ENCODE measurements at regions not wholly inside any gene's neighbourhood (a gene's known extent, or its start where the extent isn't known, plus 50 kb on each side); places are given as distances from the start of the nearest gene placed in this dataset.

DNA sequence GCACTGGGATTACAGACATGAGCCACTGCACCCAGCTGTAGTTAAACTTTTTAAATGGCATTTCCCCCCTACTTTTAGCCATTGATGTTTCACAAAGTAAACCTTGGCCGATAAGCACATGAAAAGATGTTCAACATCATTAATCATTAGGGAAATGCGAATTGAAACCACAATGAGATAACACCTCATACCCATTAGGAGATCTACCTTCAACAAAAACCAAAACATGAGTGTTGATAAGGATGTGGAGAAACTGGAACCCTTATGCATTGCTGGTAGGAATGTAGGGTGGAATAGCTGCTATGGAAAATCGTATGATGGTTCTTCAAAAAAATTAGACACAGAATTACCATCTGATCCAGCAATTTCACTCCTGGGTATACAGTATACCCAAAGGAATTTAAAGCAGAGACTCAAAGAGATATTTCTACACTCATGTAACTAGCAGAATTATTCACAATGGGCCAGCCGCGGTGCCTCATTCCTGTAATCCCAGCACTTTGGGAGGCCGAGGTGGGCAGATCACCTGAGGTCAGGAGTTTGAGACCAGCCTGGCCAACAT is 286.5 kb upstream of the JARID2 start:
- H3K79me2 ChIP-seq (ENCODE audit: insufficient read depth, low read length): no peaks in the 10 kb centered on the region
- intact Hi-C loops (cut with micrococcal nuclease): no loop called here
- POLR2A ChIA-PET: no interaction called here
- H3K27me3 ChIP-seq (ENCODE audit: insufficient read depth, low read length): no peaks in the 10 kb centered on the region
- no peaks in the 10 kb centered on the region for H4K20me1 ChIP-seq (ENCODE audit: insufficient read depth)
- no peak overlapping the region for H3K27ac ChIP-seq (ENCODE audit: low read depth, low read length)
- RAD21 ChIA-PET (ENCODE audit: low non-redundant PET in 1 of 2, low total read pairs in 2 of 2, uncharacterized antibody in 2 of 2, unreplicated experiment in 2 of 2): no interaction called here
- TF ChIP-seq SIN3A (IDR thresholded peaks at IDR 0.05; ENCODE audit: low read depth) (no peak), CEBPB (IDR thresholded peaks at IDR 0.05; ENCODE audit: low read depth) (no peak), SP1 (IDR thresholded peaks at IDR 0.05; ENCODE audit: low read depth) (no peak), ZFX (IDR thresholded peaks at IDR 0.05) (no peak), POLR2A (IDR thresholded peaks at IDR 0.05; ENCODE audit: borderline replicate concordance, extremely low read depth, insufficient read depth, insufficient read length) (no peak), CBX3 (IDR thresholded peaks at IDR 0.05; ENCODE audit: low read depth) (no peak), TCF7L2 (IDR thresholded peaks at IDR 0.05; ENCODE audit: borderline replicate concordance, extremely low read depth, insufficient read depth, insufficient read length) (no peak), POLR2AphosphoS5 (IDR thresholded peaks at IDR 0.05; ENCODE audit: low read depth, low read length) (no peak)
- H3K4me2 ChIP-seq (ENCODE audit: low read length): no peak overlapping the region
- no peaks in the 10 kb centered on the region for H3K4me1 ChIP-seq (ENCODE audit: control insufficient read depth in 1 of 2, insufficient read depth in 2 of 2, low read length in 2 of 2)
- DNase-seq (ENCODE audit: low read depth, low spot score) (no peak), ATAC-seq (no peak)
- H2AFZ ChIP-seq (ENCODE audit: low read depth, low read length, poor library complexity, severe bottlenecking): no peak overlapping the region
- no TSS peak for BruUV-seq (replicated peaks)
- CTCF ChIA-PET: no interaction called here
- no peak overlapping the region for H3K9ac ChIP-seq (ENCODE audit: low read length)
- H3K4me3 ChIP-seq (replicated peaks in 1 of 2; ENCODE audit: low read depth in 1 of 2, low read length in 2 of 2): no peak overlapping the region
- H3K36me3 ChIP-seq (ENCODE audit: control insufficient read depth in 1 of 2, insufficient read depth in 2 of 2, low read length in 2 of 2): no peaks in the 10 kb centered on the region
- H3K9me3 ChIP-seq (ENCODE audit: control insufficient read depth in 1 of 2, insufficient read depth in 1 of 2, low read depth in 1 of 2, low read length in 2 of 2): no peaks in the 10 kb centered on the region
- H3K9me2 ChIP-seq (ENCODE audit: insufficient read depth): no peaks in the 10 kb centered on the region

DNA sequence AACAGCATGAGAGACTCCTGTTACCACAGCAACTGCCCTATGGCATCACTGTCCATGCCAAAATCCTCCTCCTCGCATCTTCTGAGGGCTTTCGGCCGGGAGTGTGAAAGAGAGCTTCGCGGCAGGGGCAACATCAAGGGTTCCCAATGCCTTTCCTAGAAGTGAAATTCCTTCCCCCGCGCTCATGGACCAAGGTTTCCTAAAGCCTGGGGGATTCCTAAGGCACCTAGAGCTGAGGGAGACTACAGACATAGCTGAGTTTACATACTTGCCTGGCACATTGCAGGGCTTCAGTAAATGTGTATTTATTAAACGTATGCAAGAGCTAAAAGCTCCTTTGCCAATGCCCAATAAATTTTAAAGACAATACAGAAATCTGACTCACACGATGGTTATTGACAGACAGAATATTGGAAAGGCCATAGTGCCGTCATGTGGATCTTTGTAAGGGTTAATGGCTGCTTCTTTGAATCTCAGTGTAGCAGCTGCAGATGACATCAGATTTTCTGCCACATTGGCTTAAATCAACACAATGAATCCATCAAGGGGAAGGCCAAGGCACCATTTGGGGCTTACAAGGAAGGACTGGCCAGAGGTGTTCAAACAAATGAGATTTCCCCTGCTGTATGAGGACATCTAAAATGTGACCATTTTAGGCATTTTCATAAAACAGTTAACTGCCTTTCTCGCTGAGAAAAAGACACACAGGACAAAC is 281.2 kb upstream of the JARID2 start:
- no TSS peak for BruUV-seq (replicated peaks)
- H3K9me3 ChIP-seq (ENCODE audit: control insufficient read depth in 1 of 2, insufficient read depth in 1 of 2, low read depth in 1 of 2, low read length in 2 of 2): 0 out of 4 replicates have a peak, but pooled peaks cover 0 to 2% of the 10 kb centered on the region in 2 experiments
- H3K9me2 ChIP-seq (ENCODE audit: insufficient read depth): no peaks in the 10 kb centered on the region
- intact Hi-C loops (cut with micrococcal nuclease): no loop called here
- H3K4me2 ChIP-seq (ENCODE audit: low read length): no peak overlapping the region
- H3K79me2 ChIP-seq (ENCODE audit: insufficient read depth, low read length): no peaks in the 10 kb centered on the region
- no peaks in the 10 kb centered on the region for H3K27me3 ChIP-seq (ENCODE audit: insufficient read depth, low read length)
- H3K36me3 ChIP-seq (ENCODE audit: control insufficient read depth in 1 of 2, insufficient read depth in 2 of 2, low read length in 2 of 2): no peaks in the 10 kb centered on the region
- CTCF ChIA-PET: no interaction called here
- H4K20me1 ChIP-seq (ENCODE audit: insufficient read depth): no peaks in the 10 kb centered on the region
- RAD21 ChIA-PET (ENCODE audit: low non-redundant PET in 1 of 2, low total read pairs in 2 of 2, uncharacterized antibody in 2 of 2, unreplicated experiment in 2 of 2): no interaction called here
- DNase-seq (ENCODE audit: low read depth, low spot score) (no peak), ATAC-seq (no peak)
- no peak overlapping the region for H3K27ac ChIP-seq (ENCODE audit: low read depth, low read length)
- H3K4me3 ChIP-seq (replicated peaks in 1 of 2; ENCODE audit: low read depth in 1 of 2, low read length in 2 of 2): no peak overlapping the region
- POLR2A ChIA-PET: interaction anchor here (0.7 kb wide), 1 partner anchor 661 kb away, joined by 4 read pairs; no protein-coding TSS in a partner anchor
- H2AFZ ChIP-seq (ENCODE audit: low read depth, low read length, poor library complexity, severe bottlenecking): no peak overlapping the region
- TF ChIP-seq EZH2 (IDR thresholded peaks at IDR 0.05): no peak
- no peak for TF ChIP-seq ZNF274 (IDR thresholded peaks at IDR 0.05; ENCODE audit: low read depth, low read length)
- no peak for TF ChIP-seq SIN3A (IDR thresholded peaks at IDR 0.05; ENCODE audit: low read depth)
- TF ChIP-seq ZBTB33 (IDR thresholded peaks at IDR 0.05; ENCODE audit: extremely low read depth, insufficient replicate concordance, low read length): no peak
- no peak for TF ChIP-seq REST (IDR thresholded peaks at IDR 0.05; ENCODE audit: low read depth)
- no peak for TF ChIP-seq CEBPB (IDR thresholded peaks at IDR 0.05; ENCODE audit: low read depth)
- no peak for TF ChIP-seq EGR1 (IDR thresholded peaks at IDR 0.05; ENCODE audit: low read depth)
- TF ChIP-seq CBX3 (IDR thresholded peaks at IDR 0.05; ENCODE audit: low read depth): no peak
- no peak for TF ChIP-seq FOSL1 (IDR thresholded peaks at IDR 0.05; ENCODE audit: low read depth)
- peaks cover 0 to 5% of the 10 kb centered on the region in 2 experiments; a peak in 1 of 4 replicates for H3K4me1 ChIP-seq (ENCODE audit: control insufficient read depth in 1 of 2, insufficient read depth in 2 of 2, low read length in 2 of 2)
- H3K9ac ChIP-seq (ENCODE audit: low read length): no peak overlapping the region

Measured in HCT116 (cell line).